ENCODE measurements at regions not wholly inside any gene's neighbourhood (a gene's known extent, or its start where the extent isn't known, plus 50 kb on each side); places are given as distances from the start of the nearest gene placed in this dataset.
"Not testable (repeated sequence)": the region's sequence is repeated elsewhere in the genome, so short reads cannot be mapped to it uniquely, and the experiment has no call there.

- DNase-seq (ENCODE audit: low read depth) = no peak
Observed at GRCh38 chr3:98644168-98644567, 50.8 kb upstream of the CPOX start.

DNA sequence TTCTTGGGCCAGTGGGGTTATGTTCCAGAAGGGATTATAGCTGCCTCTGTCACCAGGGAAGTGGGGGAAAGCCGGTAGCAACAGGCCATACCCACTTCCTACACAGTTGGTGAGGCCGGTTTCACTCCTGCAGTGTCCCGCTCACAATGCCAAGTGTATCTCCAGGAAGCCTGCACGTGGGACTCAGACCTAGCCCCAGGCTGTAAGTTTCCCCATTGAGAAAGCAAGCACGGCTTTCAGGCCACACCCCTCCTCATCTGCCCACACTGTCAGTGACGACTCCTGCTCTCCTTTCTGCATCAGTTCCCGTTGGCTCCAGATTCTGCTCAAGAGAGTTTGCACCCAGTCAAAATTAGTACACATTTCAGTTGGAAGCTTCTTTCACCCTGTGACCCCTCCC is 51.6 kb upstream of the CPOX start:
- no peak for DNase-seq (ENCODE audit: low read depth)

- peak; percentile 13 for DNase-seq (ENCODE audit: low read depth)
Observed at GRCh38 chr3:98646680-98647079, 53.3 kb upstream of the CPOX start.

GRCh38 chr3:98647197-98647596 is 53.8 kb upstream of the CPOX start:
- no peak for DNase-seq (ENCODE audit: low read depth)

- DNase-seq (ENCODE audit: low read depth) = peak; percentile 11
Observed at GRCh38 chr3:98650971-98651779, 57.8 kb upstream of the CPOX start.

DNA sequence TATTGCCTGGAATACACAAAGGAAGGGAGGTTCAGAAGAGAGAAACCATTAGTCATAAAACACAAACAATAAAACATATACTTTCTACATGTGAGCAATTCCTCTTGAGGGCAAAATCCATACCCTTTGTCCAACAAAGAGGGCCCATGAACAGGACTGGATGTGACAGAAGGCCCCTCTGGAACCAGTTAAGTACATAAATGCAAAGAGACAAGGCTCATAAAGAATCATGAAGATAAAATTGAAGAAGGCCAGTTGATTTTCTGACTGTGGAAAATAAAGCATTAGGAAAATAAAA is 58.3 kb upstream of the CPOX start:
- DNase-seq (ENCODE audit: low read depth) = no peak

GRCh38 chr3:98655666-98656065 is 62.3 kb upstream of the CPOX start:
- peak; percentile 58 for DNase-seq (ENCODE audit: low read depth)

DNA sequence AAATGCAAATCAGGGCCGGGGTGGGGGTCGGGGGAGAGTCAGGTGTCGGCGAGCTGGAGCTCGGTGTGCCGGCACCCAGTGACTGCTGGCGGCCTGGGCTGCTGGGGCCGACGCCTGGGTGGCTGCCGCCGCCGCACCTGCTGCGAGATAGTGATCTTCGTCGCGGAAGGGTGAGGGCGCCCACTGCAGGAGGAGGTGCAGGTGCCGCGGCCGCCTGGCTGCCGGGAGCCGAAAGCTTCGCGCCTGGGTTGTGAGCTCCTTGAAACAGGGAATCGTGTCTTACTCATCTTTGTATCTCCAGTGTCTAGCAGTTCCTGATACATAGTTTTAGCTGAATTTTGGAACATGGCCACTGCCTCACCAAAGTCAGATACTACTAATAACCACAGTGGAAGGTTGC is 64.0 kb upstream of the CPOX start:
- DNase-seq (ENCODE audit: low read depth) = no peak

- DNase-seq (ENCODE audit: low read depth) = no peak
Observed at GRCh38 chr3:98662699-98663098, 69.3 kb upstream of the CPOX start.

DNA sequence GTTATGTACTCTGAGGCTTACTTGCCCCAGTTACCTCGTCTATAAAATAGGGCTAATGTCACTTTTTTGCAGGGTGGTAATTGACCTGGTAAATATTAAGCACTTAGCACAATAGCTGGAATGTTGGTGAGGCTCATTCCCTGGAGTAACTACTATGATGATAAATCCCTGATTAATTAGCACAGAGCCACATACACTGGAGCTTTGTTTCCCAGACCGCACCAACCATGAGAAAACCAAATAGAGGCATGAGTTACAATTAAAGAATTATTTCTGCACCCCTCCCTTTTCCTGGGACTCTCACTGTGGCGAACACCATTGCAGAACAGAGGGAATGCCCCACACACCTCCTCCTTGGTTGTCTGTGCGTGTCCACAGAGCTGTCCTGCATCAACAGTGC is 76.6 kb upstream of the CPOX start:
- no peak for DNase-seq (ENCODE audit: low read depth)

- DNase-seq (ENCODE audit: low read depth) = no peak
Observed at GRCh38 chr3:98679986-98680385, 83.2 kb upstream of the ST3GAL6 start.

DNA sequence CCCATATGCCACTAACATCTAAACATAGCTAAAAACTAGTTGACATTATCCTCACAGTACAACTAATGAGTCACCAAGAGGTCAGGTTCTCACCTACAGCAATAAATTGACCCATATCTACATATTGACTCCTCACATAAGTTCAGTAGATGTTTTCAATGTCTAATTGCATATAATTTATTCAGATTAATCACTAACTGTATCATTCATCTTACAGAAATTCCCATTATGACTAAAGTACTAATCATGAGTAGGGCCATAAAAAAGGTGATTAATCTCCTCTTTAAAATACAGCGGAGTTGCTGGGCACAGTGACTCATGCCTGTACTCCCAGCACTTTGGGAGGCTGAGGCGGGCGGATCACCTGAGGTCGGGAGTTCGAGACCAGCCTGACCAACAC is 82.4 kb upstream of the ST3GAL6 start:
- DNase-seq (ENCODE audit: low read depth) = no peak

DNA sequence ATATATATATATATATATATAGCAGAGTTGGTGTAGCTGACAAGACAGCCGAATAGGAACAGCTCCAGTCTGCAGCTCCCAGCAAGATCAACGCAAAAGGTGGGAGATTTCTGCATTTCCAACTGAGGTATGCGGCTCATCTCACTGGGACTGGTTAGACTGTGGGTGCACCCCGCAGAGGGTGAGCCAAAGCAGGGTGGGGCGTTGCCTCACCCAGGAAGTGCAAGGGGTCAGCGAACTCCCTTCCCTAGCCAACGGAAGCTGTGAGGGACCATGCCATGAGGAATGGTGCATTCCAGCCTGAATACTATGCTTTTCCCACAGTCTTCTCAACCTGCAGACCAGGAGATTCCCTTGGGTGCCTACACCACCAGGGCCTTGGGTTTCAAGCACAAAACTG is 81.7 kb upstream of the ST3GAL6 start:
- no peak for DNase-seq (ENCODE audit: low read depth)

DNA sequence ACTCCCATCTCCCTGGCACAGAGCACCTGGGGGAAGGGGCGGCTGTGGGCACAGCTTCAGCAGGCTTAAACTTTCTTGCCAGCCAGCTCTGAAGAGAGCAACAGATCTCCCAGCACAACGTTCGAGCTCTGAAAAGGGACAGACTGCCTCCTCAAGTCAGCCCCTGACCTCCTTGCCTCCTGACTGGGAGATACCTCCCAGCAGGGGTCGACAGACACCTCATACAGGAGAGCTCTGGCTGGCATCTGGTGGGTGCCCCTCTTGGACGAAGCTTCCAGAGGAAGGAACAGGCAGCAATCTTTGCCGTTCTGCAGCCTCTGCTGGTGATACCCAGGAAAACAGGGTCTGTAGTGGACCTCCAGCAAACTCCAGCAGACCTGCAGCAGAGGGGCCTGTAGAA is 80.7 kb upstream of the ST3GAL6 start:
- DNase-seq (ENCODE audit: low read depth) = not testable (repeated sequence)

GRCh38 chr3:98688363-98688762 is 74.8 kb upstream of the ST3GAL6 start:
- no peak for DNase-seq (ENCODE audit: low read depth)

DNA sequence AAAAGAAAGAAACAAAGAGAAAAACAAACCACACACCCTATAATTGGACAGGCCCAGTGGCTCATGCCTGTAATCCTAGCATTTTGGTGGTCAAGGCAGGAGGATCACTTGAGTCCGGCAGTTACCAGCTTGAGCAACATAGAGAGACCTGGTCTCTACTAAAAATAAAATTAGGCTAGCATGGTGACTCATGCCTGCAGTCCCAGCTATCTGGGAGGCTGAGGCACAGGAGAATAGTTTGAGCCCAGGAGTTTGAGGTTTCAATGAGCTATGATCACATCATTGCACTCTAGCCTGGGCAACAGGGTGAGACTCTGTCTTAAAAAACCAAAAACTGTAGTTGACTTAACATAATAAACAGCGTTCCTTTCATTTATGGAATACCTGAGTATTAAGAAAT is 72.3 kb upstream of the ST3GAL6 start:
- DNase-seq (ENCODE audit: low read depth) = peak; percentile 80

- DNase-seq (ENCODE audit: low read depth) = no peak
Observed at GRCh38 chr3:98691897-98692296, 71.2 kb upstream of the ST3GAL6 start.

GRCh38 chr3:98692787-98693473 is 70.2 kb upstream of the ST3GAL6 start:
- no peak for DNase-seq (ENCODE audit: low read depth)

- DNase-seq (ENCODE audit: low read depth) = no peak
Observed at GRCh38 chr3:98695796-98696195, 67.3 kb upstream of the ST3GAL6 start.

GRCh38 chr3:98696296-98696695 is 66.8 kb upstream of the ST3GAL6 start:
- not testable (repeated sequence) for DNase-seq (ENCODE audit: low read depth)

- no peak for DNase-seq (ENCODE audit: low read depth)
Observed at GRCh38 chr3:98697225-98697624, 65.9 kb upstream of the ST3GAL6 start.

DNA sequence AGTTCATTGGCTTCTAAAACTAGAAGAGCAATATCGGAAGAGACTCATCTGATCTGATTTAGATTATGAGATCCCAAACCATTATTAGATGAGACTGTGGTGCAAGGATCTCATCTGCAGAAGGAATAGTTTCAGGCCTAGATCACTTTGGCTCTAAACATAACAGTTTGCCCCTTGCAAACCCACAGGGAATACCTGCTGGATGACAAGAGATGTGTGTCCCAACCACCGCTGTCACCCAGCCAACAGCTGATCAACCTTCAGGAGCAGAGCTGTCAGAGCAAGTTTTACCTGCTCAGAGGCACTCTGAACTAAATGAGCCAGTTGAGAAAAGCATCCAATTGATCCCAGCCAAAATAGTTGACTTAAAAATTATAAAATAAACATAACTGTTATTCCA is 64.0 kb upstream of the ST3GAL6 start:
- peak; percentile 48 for DNase-seq (ENCODE audit: low read depth)

DNA sequence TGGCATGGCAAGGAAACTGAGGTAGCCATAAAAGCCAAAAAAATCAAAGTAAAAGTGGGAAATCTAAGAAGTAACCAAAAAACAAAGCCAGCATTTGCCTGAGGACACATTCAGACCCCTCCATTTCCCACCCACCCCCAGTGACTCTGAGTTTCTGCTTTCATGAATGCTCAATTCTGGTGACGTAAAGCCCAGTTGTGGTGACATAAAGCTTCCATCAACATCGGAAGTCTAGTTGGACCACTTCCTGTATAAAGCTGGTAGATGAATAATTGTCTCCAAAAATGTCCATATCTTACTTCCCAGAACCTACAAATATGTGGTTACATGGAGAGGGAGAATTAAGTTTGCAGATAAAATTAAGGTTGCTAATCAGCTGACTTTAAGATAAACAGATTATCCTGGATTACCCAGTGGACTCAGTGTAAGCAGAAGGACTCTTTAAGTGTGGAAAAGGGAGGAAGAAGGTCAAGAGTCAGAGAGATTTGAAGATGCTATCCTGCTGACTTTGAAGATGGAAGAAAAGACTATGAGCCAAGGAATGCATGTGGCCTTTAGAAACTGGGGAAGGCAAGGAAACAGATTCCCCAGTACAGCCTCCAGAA is 62.0 kb upstream of the ST3GAL6 start:
- DNase-seq (ENCODE audit: low read depth) = no peak
